OCI-LY1 (cell line): ENCODE measurements at regions not wholly inside any gene's neighbourhood (a gene's known extent, or its start where the extent isn't known, plus 50 kb on each side); places are given as distances from the start of the nearest gene placed in this dataset.

Source experiments
- H2AFZ ChIP-seq: fragments of 200-600 bp; sonication (generic), shearing (Covaris generic); 2 replicates; pipeline ENCODE4 v1.6.0; 2014; ENCODE audit warnings: antibody characterized with exemption, mild to moderate bottlenecking, low read length
- H3F3A ChIP-seq: fragments of 200-600 bp; sonication (generic), shearing (Covaris generic); 2 replicates; pipeline ENCODE4 v1.6.0; 2014; ENCODE audit warnings: mild to moderate bottlenecking, antibody characterized with exemption, low read length, moderate library complexity; ENCODE audit not compliant: insufficient read depth
- H3K27ac ChIP-seq: fragments of 200-600 bp; sonication (generic); 2 replicates; pipeline ENCODE4 v1.5.1; 2014; ENCODE audit warnings: low read length, mixed run types, mild to moderate bottlenecking, low read depth; ENCODE audit not compliant: poor library complexity, severe bottlenecking
- H3K27me3 ChIP-seq: fragments of 200-600 bp; sonication (generic); 2 replicates; pipeline ENCODE4 v1.6.0; 2014; ENCODE audit warnings: antibody characterized with exemption, mild to moderate bottlenecking, low read length, moderate library complexity; ENCODE audit not compliant: insufficient read depth
- H3K36me3 ChIP-seq: fragments of 200-600 bp; sonication (generic); 2 replicates; pipeline ENCODE4 v1.6.1; 2014; ENCODE audit warnings: mild to moderate bottlenecking, antibody characterized with exemption, low read length, moderate library complexity, mixed read lengths; ENCODE audit not compliant: insufficient read depth
- H3K4me1 ChIP-seq: fragments of 200-600 bp; sonication (generic); 2 replicates; pipeline ENCODE4 v1.5.1; 2014; ENCODE audit warnings: mild to moderate bottlenecking, low read length, moderate library complexity; ENCODE audit not compliant: insufficient read depth, severe bottlenecking
- H3K4me2 ChIP-seq: fragments of 200-600 bp; sonication (generic), shearing (Covaris generic); 2 replicates; pipeline ENCODE4 v1.6.1; 2014; ENCODE audit warnings: low read length
- H3K4me3 ChIP-seq: fragments of 200-600 bp; sonication (generic); 2 replicates; pipeline ENCODE4 v1.5.1; 2014; ENCODE audit warnings: low read length, low read depth, mild to moderate bottlenecking, mixed read lengths; ENCODE audit not compliant: poor library complexity, severe bottlenecking
- H3K79me2 ChIP-seq: fragments of 200-600 bp; shearing (Covaris generic); 2 replicates; pipeline ENCODE4 v1.6.1; 2016; ENCODE audit warnings: mixed run types, low read length, mixed read lengths; ENCODE audit not compliant: insufficient read depth
- H3K9ac ChIP-seq: fragments of 200-600 bp; sonication (generic), shearing (Covaris generic); 2 replicates; pipeline ENCODE4 v1.6.1; 2014; ENCODE audit warnings: mild to moderate bottlenecking, low read length, mixed read lengths
- H3K9me2 ChIP-seq: fragments of 200-600 bp; sonication (generic), shearing (Covaris generic); 2 replicates; pipeline ENCODE4 v1.6.1; 2014; ENCODE audit warnings: low read depth, mild to moderate bottlenecking, low read length, mixed read lengths
- H3K9me3 ChIP-seq: fragments of 200-600 bp; shearing (Covaris generic); 2 replicates; pipeline ENCODE4 v1.6.1; 2014; ENCODE audit warnings: low read length, mixed read lengths
- H4K20me1 ChIP-seq: fragments of 200-600 bp; sonication (generic), shearing (Covaris generic); 2 replicates; pipeline ENCODE4 v1.6.0; 2016; ENCODE audit warnings: mild to moderate bottlenecking, low read length; ENCODE audit not compliant: insufficient read depth
- CTCF ChIP-seq: fragments of 200-600 bp; sonication (generic), shearing (Covaris generic); IDR thresholded peaks from 2 replicates; pipeline ENCODE4 v1.5.1; 2017; ENCODE audit warnings: mild to moderate bottlenecking, antibody characterized with exemption, low read length, moderate library complexity, mixed read lengths
- EZH2 ChIP-seq: fragments of 200-600 bp; sonication (generic), shearing (Covaris generic); IDR thresholded peaks from 2 replicates; pipeline ENCODE4 v1.8.0; 2017; ENCODE audit warnings: borderline replicate concordance, mixed run types, mild to moderate bottlenecking, antibody characterized with exemption, low read length, moderate library complexity, mixed read lengths

GRCh38 chr3:69499899-69500421 is 114.1 kb upstream of the FRMD4B start:
- TF ChIP-seq CTCF (no peak), EZH2 (no peak)
- H2AFZ ChIP-seq, result no peak overlapping the region
- H3K36me3 ChIP-seq, result no peaks in the 10 kb centered on the region
- H3K27me3 ChIP-seq, result no peaks in the 10 kb centered on the region
- no peaks in the 10 kb centered on the region for H4K20me1 ChIP-seq
- no peaks in the 10 kb centered on the region for H3K4me1 ChIP-seq
- no peaks in the 10 kb centered on the region for H3F3A ChIP-seq
- H3K9ac ChIP-seq, result no peak overlapping the region
- no peaks in the 10 kb centered on the region for H3K79me2 ChIP-seq
- H3K4me3 ChIP-seq, result no peak overlapping the region
- H3K9me3 ChIP-seq, result no peaks in the 10 kb centered on the region
- no peaks in the 10 kb centered on the region for H3K9me2 ChIP-seq
- H3K4me2 ChIP-seq, result no peak overlapping the region
- H3K27ac ChIP-seq, result no peak overlapping the region

- no peaks in the 10 kb centered on the region for H3K4me1 ChIP-seq
- H3K9me3 ChIP-seq, result no peaks in the 10 kb centered on the region
- no peaks in the 10 kb centered on the region for H3K9me2 ChIP-seq
- H3K27ac ChIP-seq, result no peak overlapping the region
- H3K4me2 ChIP-seq, result no peak overlapping the region
- H3K36me3 ChIP-seq, result no peaks in the 10 kb centered on the region
- no peaks in the 10 kb centered on the region for H3K79me2 ChIP-seq
- no peak for TF ChIP-seq EZH2
- no peak for TF ChIP-seq CTCF
- no peaks in the 10 kb centered on the region for H3K27me3 ChIP-seq
- H3F3A ChIP-seq, result no peaks in the 10 kb centered on the region
- no peak overlapping the region for H2AFZ ChIP-seq
- H3K4me3 ChIP-seq, result no peak overlapping the region
- H4K20me1 ChIP-seq, result no peaks in the 10 kb centered on the region
- no peak overlapping the region for H3K9ac ChIP-seq
Observed at GRCh38 chr3:69499422-69499821, 113.5 kb upstream of the FRMD4B start.

GRCh38 chr3:69496856-69497255 is 111.0 kb upstream of the FRMD4B start:
- no peaks in the 10 kb centered on the region for H3K36me3 ChIP-seq
- no peak overlapping the region for H3K4me3 ChIP-seq
- no peak overlapping the region for H3K4me2 ChIP-seq
- no peak overlapping the region for H3K27ac ChIP-seq
- no peaks in the 10 kb centered on the region for H3K79me2 ChIP-seq
- H3K4me1 ChIP-seq, result no peaks in the 10 kb centered on the region
- no peak for TF ChIP-seq CTCF
- TF ChIP-seq EZH2, result no peak
- H2AFZ ChIP-seq, result no peak overlapping the region
- no peaks in the 10 kb centered on the region for H3K27me3 ChIP-seq
- H3K9ac ChIP-seq, result no peak overlapping the region
- no peaks in the 10 kb centered on the region for H4K20me1 ChIP-seq
- no peaks in the 10 kb centered on the region for H3K9me2 ChIP-seq
- no peaks in the 10 kb centered on the region for H3F3A ChIP-seq
- H3K9me3 ChIP-seq, result no peaks in the 10 kb centered on the region
